SU-DHL-6 (cell line): ENCODE measurements at regions not wholly inside any gene's neighbourhood (a gene's known extent, or its start where the extent isn't known, plus 50 kb on each side); places are given as distances from the start of the nearest gene placed in this dataset.

Experiments
- EZH2phosphoT487 ChIP-seq: fragments of 200-600 bp; sonication (generic), shearing (Covaris generic); conservative IDR thresholded peaks from 2 replicates; pipeline ENCODE4 v1.6.1; 2018; ENCODE audit warnings: mild to moderate bottlenecking, antibody characterized with exemption, low read length, moderate library complexity, mixed read lengths
- TF ChIP-seq, protein P1 (sequence below): fragments of 200-600 bp; sonication (generic); IDR thresholded peaks from one replicate; pipeline ENCODE4 v1.5.1; 2017; ENCODE audit warnings: antibody characterized with exemption, mild to moderate bottlenecking, low read length, moderate library complexity; ENCODE audit not compliant: insufficient read depth, poor library complexity, severe bottlenecking

DNA sequence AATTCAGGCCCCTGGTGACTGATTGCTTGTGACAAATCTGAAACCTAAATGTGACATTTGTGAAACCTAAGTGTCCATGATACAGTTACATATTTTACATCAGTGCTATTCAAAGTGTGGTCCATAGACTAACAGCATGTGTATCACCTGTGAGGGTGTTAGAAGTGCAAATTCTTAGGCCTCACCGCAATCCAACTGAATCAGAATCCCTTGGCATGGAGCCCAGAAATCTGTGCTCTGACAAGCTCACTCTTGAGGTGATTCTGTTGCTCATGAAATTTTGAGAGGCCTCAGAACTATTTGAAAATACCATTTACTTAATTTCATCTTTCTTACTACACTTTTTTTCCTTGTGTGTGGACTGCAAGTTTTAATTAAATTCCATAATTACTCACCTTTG is 587.9 kb downstream of the ADGRL2 start:
- TF ChIP-seq, protein P1, sequence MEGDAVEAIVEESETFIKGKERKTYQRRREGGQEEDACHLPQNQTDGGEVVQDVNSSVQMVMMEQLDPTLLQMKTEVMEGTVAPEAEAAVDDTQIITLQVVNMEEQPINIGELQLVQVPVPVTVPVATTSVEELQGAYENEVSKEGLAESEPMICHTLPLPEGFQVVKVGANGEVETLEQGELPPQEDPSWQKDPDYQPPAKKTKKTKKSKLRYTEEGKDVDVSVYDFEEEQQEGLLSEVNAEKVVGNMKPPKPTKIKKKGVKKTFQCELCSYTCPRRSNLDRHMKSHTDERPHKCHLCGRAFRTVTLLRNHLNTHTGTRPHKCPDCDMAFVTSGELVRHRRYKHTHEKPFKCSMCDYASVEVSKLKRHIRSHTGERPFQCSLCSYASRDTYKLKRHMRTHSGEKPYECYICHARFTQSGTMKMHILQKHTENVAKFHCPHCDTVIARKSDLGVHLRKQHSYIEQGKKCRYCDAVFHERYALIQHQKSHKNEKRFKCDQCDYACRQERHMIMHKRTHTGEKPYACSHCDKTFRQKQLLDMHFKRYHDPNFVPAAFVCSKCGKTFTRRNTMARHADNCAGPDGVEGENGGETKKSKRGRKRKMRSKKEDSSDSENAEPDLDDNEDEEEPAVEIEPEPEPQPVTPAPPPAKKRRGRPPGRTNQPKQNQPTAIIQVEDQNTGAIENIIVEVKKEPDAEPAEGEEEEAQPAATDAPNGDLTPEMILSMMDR = no peak
- no peak for TF ChIP-seq EZH2phosphoT487
